Thymus (tissue), 11 donors: ENCODE measurements at regions not wholly inside any gene's neighbourhood (a gene's known extent, or its start where the extent isn't known, plus 50 kb on each side); places are given as distances from the start of the nearest gene placed in this dataset.

ENCODE experiments used
- DNase-seq, 9 donors: peaks; one replicate each; pipeline ENCODE4 v3.0.0-alpha.2; 2013; ENCODE audit warnings: low spot score in 9 of 9, low read depth in 6 of 9, missing footprints in 1 of 9
- H3K27ac ChIP-seq, 2 donors: one replicate each; pipeline ENCODE4 v1.5.1; 2013; ENCODE audit warnings: control low read depth in 1 of 2, low read depth in 1 of 2, low read length in 1 of 2, mild to moderate bottlenecking in 1 of 2, moderate library complexity in 1 of 2
- H3K27me3 ChIP-seq, 2 donors: one replicate each; pipeline ENCODE4 v1.5.1; 2013; ENCODE audit warnings: low read length in 1 of 2; ENCODE audit not compliant: control insufficient read depth in 2 of 2, insufficient read depth in 1 of 2
- H3K36me3 ChIP-seq, 2 donors: one replicate each; pipeline ENCODE4 v1.5.1; 2013; ENCODE audit warnings: low read length in 1 of 2, mild to moderate bottlenecking in 1 of 2, moderate library complexity in 1 of 2; ENCODE audit not compliant: control insufficient read depth in 2 of 2, insufficient read depth in 2 of 2
- H3K4me1 ChIP-seq, 2 donors: one replicate each; pipeline ENCODE4 v1.5.1; 2013; ENCODE audit warnings: low read length in 2 of 2; ENCODE audit not compliant: control insufficient read depth in 2 of 2, insufficient read depth in 2 of 2
- H3K4me3 ChIP-seq, 2 donors: one replicate each; pipeline ENCODE4 v1.5.1; 2013; ENCODE audit warnings: low read length in 2 of 2, control low read depth in 1 of 2, mild to moderate bottlenecking in 1 of 2
- H3K9me3 ChIP-seq, 2 donors: one replicate each; pipeline ENCODE4 v1.5.1; 2013; ENCODE audit warnings: low read length in 1 of 2, mild to moderate bottlenecking in 1 of 2; ENCODE audit not compliant: control insufficient read depth in 2 of 2, insufficient read depth in 1 of 2
- WGBS: extraction: QIAGEN DNeasy Blood & Tissue Kit; methylation state at CpG from one replicate; pipeline ENCODE4 v1.1.7; 2013; 5-methylcytosine and 5-hydroxymethylcytosine counted together
- donor health status: healthy.

DNA sequence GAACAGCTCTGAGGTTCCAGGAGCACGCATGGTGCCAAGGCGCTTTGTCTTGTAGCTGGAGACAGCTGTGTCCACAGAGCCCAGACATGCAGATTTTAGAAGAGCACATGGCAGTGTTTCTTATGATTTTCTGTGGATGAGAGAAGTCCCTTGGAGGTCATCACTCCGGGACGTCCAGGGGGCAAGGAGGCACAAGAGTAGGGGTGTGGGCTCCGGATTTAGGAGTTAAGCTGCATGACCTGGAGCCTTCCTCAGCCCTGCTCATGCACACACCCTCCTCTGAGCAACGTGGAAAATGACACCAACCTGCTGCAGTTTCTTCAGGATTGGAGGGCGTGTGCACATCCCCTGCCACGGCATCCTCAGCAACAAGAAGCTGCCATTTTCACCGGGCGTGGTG, 1286.7 kb downstream of the TBC1D22A start:
- Histone ChIP-seq H3K27ac (no peak overlapping the region), H3K4me1 (peaks cover 56 to 93% of the 10 kb centered on the region in 2 donors), H3K27me3 (no peaks in the 10 kb centered on the region), H3K9me3 (peaks cover 0 to 5% of the 10 kb centered on the region in 2 donors), H3K4me3 (no peak overlapping the region), H3K36me3 (no peaks in the 10 kb centered on the region)
- 91% methylated on average over 10 of the region's 10 CpGs for WGBS
- DNase-seq: no peak

DNA sequence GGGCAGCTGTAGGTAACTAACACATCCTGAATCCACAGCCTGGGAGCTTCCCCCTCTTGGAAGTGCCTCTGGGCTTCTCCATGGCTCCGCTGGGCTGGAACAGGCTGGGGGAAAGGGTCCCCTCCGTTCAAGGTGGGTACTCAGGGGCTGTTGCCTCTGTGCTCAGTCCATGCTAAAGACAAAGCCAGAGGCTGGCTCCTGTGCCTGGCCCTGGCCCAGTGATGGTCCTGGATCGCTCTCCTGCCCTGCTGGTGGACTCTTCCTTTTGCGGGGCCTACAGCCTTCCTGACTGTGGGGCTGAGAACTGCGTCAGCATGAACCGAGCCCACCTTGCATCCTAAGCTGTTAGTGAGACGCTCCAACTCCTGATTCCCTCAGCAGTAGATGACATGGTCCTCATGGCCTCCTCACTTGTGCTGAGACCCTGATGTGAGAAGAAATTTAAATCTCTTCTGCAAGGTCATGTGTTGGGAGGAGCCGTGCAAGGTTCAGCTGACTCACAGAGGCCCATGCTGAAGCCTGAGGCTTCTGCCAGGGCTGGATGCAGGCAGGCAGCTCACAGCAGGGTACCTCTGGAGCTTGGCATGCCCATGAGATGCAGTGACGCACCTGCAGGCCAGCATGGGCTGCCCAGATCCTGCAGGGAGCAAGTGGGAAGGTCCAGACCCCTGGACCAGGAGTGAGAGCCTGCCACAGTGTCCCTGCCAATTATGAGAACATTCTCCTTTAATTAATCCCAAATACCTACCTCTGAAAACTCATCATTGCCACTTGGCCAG, 1285.5 kb downstream of the TBC1D22A start:
- H3K4me3 ChIP-seq: no peak overlapping the region
- peak overlapping the region in 1 of 2 donors; percentile 54 for H3K27ac ChIP-seq
- no peaks in the 10 kb centered on the region for H3K36me3 ChIP-seq
- H3K9me3 ChIP-seq: peaks cover 0 to 8% of the 10 kb centered on the region in 2 donors
- H3K27me3 ChIP-seq: no peaks in the 10 kb centered on the region
- peaks cover 54 to 92% of the 10 kb centered on the region in 2 donors for H3K4me1 ChIP-seq
- no peak for DNase-seq
- 95% methylated on average over 9 of the region's 9 CpGs for WGBS

GRCh38 chr22:48045369-48045768, 1282.9 kb downstream of the TBC1D22A start:
- H3K36me3 ChIP-seq: no peaks in the 10 kb centered on the region
- DNase-seq: peak; percentile 36 to 88 (median 63)
- WGBS: 7% methylated on average over 4 of the region's 4 CpGs

DNA sequence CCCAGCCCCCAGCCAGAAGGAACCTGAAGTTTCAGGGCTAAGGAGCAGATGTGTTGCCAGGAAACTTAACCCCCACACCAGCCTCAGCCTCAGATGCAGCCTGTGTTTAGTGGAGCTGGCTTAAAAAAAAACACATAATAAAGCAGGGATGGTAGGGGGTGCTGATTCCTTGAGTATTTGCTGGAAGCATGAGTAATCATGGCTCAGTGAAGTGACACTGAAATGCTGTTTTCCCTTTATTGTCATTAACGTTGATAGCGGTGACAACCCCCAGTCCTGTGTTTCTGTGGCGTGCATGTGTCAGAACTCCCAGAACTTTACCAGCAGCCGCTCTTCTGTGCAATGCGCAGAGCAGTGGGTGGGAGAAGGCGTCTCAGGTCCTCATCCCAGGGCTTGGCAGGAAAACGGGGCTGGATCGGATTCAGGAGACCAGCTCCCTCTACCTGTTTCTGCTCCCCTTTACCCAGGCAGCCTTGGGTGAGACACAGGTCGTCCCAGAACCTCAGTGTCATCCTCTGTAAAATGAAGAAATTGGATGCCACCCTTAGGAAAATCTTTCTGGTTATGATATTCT, 1282.1 kb downstream of the TBC1D22A start:
- H3K36me3 ChIP-seq: no peaks in the 10 kb centered on the region
- WGBS: 61% methylated on average over 9 of the region's 9 CpGs
- H3K9me3 ChIP-seq: peaks cover 0 to 10% of the 10 kb centered on the region in 2 donors
- no peaks in the 10 kb centered on the region for H3K27me3 ChIP-seq
- DNase-seq: peak in 2 of 9 donors; percentile 36 to 63
- H3K27ac ChIP-seq: peak overlapping the region; percentile 74 to 82
- no peak overlapping the region for H3K4me3 ChIP-seq
- peaks cover 49 to 69% of the 10 kb centered on the region in 2 donors for H3K4me1 ChIP-seq

More at GRCh38 chr22:48045369-48045768, 1282.9 kb downstream of the TBC1D22A start:
- no peaks in the 10 kb centered on the region for H3K27me3 ChIP-seq
- peak overlapping the region; percentile 46 to 82 for H3K27ac ChIP-seq
- H3K9me3 ChIP-seq: peaks cover 0 to 10% of the 10 kb centered on the region in 2 donors
- H3K4me3 ChIP-seq: no peak overlapping the region
- peaks cover 54 to 76% of the 10 kb centered on the region in 2 donors for H3K4me1 ChIP-seq

DNA sequence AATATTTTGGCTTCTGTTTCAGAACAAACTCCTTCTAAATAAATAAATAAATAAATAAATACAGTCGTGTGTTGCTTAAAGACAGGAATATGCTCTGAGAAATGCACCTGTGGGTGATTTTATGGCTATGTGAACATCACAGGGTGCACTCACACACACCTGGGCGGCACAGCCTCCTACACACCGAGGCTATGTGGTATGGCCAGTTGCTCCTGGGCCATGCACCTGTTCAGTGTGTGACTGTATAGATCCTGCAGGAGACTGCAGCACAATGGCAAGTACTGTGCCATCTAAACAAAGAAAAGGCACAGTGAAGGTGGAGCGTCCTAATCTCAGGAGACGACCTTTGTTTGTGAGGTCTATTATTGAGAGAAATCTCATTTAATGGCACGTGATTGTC, 1281.1 kb downstream of the TBC1D22A start:
- Histone ChIP-seq H3K9me3 (peaks cover 0 to 10% of the 10 kb centered on the region in 2 donors), H3K27ac (peak overlapping the region in 1 of 2 donors; percentile 10), H3K4me1 (peaks cover 45 to 59% of the 10 kb centered on the region in 2 donors), H3K27me3 (no peaks in the 10 kb centered on the region), H3K4me3 (no peak overlapping the region), H3K36me3 (no peaks in the 10 kb centered on the region)
- peak in 4 of 9 donors; percentile 29 to 63 (median 48) for DNase-seq
- WGBS: 61% methylated on average over 6 of the region's 6 CpGs

DNA sequence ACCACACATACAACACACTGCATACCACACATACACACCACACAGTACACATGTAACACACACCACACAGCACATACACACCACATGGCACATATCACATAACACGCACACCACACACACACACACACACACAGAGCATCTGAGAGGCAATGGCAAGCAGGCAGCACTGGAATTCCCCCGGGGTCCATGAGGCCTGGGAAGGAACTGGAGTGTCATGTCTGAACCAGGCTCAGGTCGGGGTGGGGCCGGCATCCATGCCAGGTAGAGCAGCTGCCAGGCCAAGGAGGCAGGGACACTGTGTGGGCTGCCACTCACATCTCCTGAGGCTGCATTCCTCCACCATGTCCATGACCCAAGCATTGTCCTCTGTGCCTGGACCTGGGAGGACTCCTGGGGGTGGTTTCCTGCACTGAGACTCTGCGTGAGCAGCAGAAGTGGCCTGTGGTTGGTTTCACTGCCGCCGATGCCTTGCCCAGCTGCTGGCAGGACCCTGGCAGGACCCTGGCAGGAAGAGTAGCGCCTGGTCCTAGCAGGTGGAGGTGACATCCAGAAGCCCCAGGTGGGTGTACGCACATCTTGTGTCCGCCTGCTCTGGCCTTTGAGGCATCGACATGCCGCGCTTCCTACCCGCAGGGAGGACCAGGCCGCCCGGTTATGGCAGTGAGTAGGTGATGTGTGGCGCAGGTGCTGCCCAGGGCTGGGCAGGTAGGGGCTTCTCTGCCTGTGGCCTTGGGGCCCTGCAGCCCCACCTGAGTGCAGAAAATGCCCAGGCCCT, 1280.4 kb downstream of the TBC1D22A start:
- H3K4me1 ChIP-seq: peaks cover 39 to 52% of the 10 kb centered on the region in 2 donors
- WGBS: 94% methylated on average over 17 of the region's 17 CpGs
- no peak overlapping the region for H3K4me3 ChIP-seq
- H3K36me3 ChIP-seq: no peaks in the 10 kb centered on the region
- H3K27ac ChIP-seq: peak overlapping the region in 1 of 2 donors; percentile 26
- H3K27me3 ChIP-seq: no peaks in the 10 kb centered on the region
- H3K9me3 ChIP-seq: peaks cover 0 to 10% of the 10 kb centered on the region in 2 donors
- no peak for DNase-seq

GRCh38 chr22:48039326-48039725, 1276.9 kb downstream of the TBC1D22A start:
- no peaks in the 10 kb centered on the region for H3K36me3 ChIP-seq
- peaks cover 7 to 20% of the 10 kb centered on the region in 2 donors for H3K4me1 ChIP-seq
- H3K4me3 ChIP-seq: no peak overlapping the region
- no peak overlapping the region for H3K27ac ChIP-seq
- no peaks in the 10 kb centered on the region for H3K27me3 ChIP-seq
- WGBS: 98% methylated on average over 5 of the region's 5 CpGs
- DNase-seq: no peak
- H3K9me3 ChIP-seq: peaks cover 0 to 10% of the 10 kb centered on the region in 2 donors

GRCh38 chr22:48037618-48038017, 1275.2 kb downstream of the TBC1D22A start:
- H3K36me3 ChIP-seq: no peaks in the 10 kb centered on the region
- 96% methylated on average over 4 of the region's 4 CpGs for WGBS
- no peak for DNase-seq
- H3K4me1 ChIP-seq: peaks cover 0 to 5% of the 10 kb centered on the region in 2 donors
- H3K27ac ChIP-seq: no peak overlapping the region
- no peaks in the 10 kb centered on the region for H3K27me3 ChIP-seq
- no peak overlapping the region for H3K4me3 ChIP-seq
- peaks cover 0 to 4% of the 10 kb centered on the region in 2 donors for H3K9me3 ChIP-seq

DNA sequence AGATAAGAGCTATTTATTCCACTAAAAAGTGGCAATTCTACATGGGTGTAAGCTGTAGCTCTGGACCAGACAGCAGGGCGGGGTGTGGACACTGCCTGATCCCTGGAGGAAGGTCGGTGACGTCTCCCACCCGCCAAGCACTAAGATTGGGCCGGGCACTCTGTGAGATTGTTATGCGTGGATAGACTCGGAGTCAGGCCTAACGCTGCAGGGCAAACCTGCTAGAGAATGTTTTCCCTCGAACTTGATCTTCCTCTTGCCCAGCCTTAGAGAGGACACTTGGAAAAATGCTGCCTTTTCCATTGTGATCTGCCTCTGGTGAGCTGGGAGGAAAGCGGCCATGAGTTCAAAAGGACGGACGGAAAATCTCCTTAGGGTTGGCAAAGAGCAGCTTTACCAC, 1273.4 kb downstream of the TBC1D22A start:
- no peaks in the 10 kb centered on the region for H3K36me3 ChIP-seq
- H3K4me1 ChIP-seq: peaks cover 0 to 3% of the 10 kb centered on the region in 2 donors
- no peak overlapping the region for H3K4me3 ChIP-seq
- H3K9me3 ChIP-seq: no peaks in the 10 kb centered on the region
- H3K27ac ChIP-seq: no peak overlapping the region
- WGBS: 97% methylated on average over 12 of the region's 12 CpGs
- DNase-seq: no peak
- H3K27me3 ChIP-seq: no peaks in the 10 kb centered on the region
